SK-N-SH (cell line): ENCODE measurements at regions not wholly inside any gene's neighbourhood (a gene's known extent, or its start where the extent isn't known, plus 50 kb on each side); places are given as distances from the start of the nearest gene placed in this dataset.
A peak's percentile ranks its signal among the peaks of the same experiment; 100 is the strongest.

Source experiments
- CTCF ChIA-PET: fragments of 300-600, 350-600 bp; formaldehyde crosslinking; extraction: SDS; loops from one replicate; lab custom pipeline; 2021; lab: Yijun Ruan, JAX
- POLR2A ChIA-PET: fragments of 350-600 bp; sonication (Branson Sonifier 250); formaldehyde crosslinking; extraction: SDS; loops from one replicate; lab custom pipeline; 2020; ENCODE audit warnings: antibody characterized with exemption, inconsistent platforms; lab: Yijun Ruan, JAX
- DNase-seq: peaks from one replicate; pipeline ENCODE4 v3.0.0; 2012
- H2AFZ ChIP-seq: fragments of 200-600 bp; sonication (generic); 2 replicates; pipeline ENCODE4 v1.8.1; 2016; ENCODE audit warnings: antibody characterized with exemption, mild to moderate bottlenecking, low read depth
- H3F3A ChIP-seq: fragments of 200-600 bp; sonication (generic); replicated peaks from 2 replicates; pipeline ENCODE3; 2016; ENCODE audit warnings: antibody characterized with exemption, mild to moderate bottlenecking; ENCODE audit not compliant: insufficient read depth
- H3K27ac ChIP-seq, 2 experiments: fragments of 200-500 bp in 1 of 2; fragments of 200-600 bp in 1 of 2; sonication (Bioruptor generic) in 1 of 2; sonication (generic), shearing (Covaris generic) in 1 of 2; 2 replicates each; pipeline versions ENCODE4 v1.5.1 to v1.6.1; 2014 to 2016; ENCODE audit warnings: low read depth in 2 of 2, inconsistent platforms in 1 of 2, low read length in 1 of 2, mild to moderate bottlenecking in 1 of 2, mixed read lengths in 1 of 2
- H3K27me3 ChIP-seq: fragments of 200-600 bp; sonication (generic), shearing (Covaris generic); 2 replicates; pipeline ENCODE4 v1.6.1; 2016; ENCODE audit warnings: mixed run types; ENCODE audit not compliant: insufficient read depth
- H3K36me3 ChIP-seq, 2 experiments: fragments of 200-500 bp in 1 of 2; fragments of 200-600 bp in 1 of 2; sonication (Bioruptor generic) in 1 of 2; sonication (generic) in 1 of 2; replicated peaks in 1 of 2; 2 replicates each; pipeline versions ENCODE3 to v1.5.1; 2014 to 2016; ENCODE audit warnings: low read length in 1 of 2, mild to moderate bottlenecking in 1 of 2; ENCODE audit not compliant: insufficient read depth in 2 of 2, control insufficient read depth in 1 of 2
- H3K4me1 ChIP-seq, 2 experiments: fragments of 200-500 bp in 1 of 2; fragments of 200-600 bp in 1 of 2; sonication (Bioruptor generic) in 1 of 2; sonication (generic), shearing (Covaris generic) in 1 of 2; 2 replicates each; pipeline versions ENCODE4 v1.5.1 to v1.6.1; 2014 to 2016; ENCODE audit warnings: low read depth in 1 of 2, low read length in 1 of 2, mixed run types in 1 of 2; ENCODE audit not compliant: insufficient read depth in 2 of 2, control insufficient read depth in 1 of 2
- H3K4me2 ChIP-seq: fragments of 200-600 bp; sonication (generic), shearing (Covaris generic); 2 replicates; pipeline ENCODE4 v1.6.1; 2017; ENCODE audit warnings: mixed run types
- H3K4me3 ChIP-seq, 2 experiments: fragments of 200-500 bp in 1 of 2; fragments of 200-600 bp in 1 of 2; sonication (Bioruptor generic) in 1 of 2; sonication (generic), shearing (Covaris generic) in 1 of 2; 2 replicates each; pipeline versions ENCODE4 v1.5.1 to v1.8.1; 2014 to 2016; ENCODE audit warnings: low read depth in 2 of 2, inconsistent platforms in 1 of 2, low read length in 1 of 2, mild to moderate bottlenecking in 1 of 2, mixed read lengths in 1 of 2, moderate library complexity in 1 of 2
- H3K79me2 ChIP-seq: fragments of 200-600 bp; sonication (generic); 2 replicates; pipeline ENCODE4 v1.8.1; 2017; ENCODE audit warnings: mild to moderate bottlenecking; ENCODE audit not compliant: insufficient read depth
- H3K9ac ChIP-seq: fragments of 200-600 bp; sonication (generic); 2 replicates; pipeline ENCODE4 v1.6.1; 2017; ENCODE audit warnings: mixed run types
- H3K9me2 ChIP-seq: fragments of 200-600 bp; sonication (generic); 2 replicates; pipeline ENCODE4 v1.6.1; 2017; ENCODE audit warnings: mixed run types
- H3K9me3 ChIP-seq: fragments of 200-600 bp; sonication (generic); 2 replicates; pipeline ENCODE4 v1.6.1; 2017; ENCODE audit warnings: mixed run types, mild to moderate bottlenecking, moderate library complexity
- H4K20me1 ChIP-seq: fragments of 200-600 bp; sonication (generic); 2 replicates; pipeline ENCODE4 v1.6.1; 2017; ENCODE audit warnings: mild to moderate bottlenecking, mixed run types; ENCODE audit not compliant: insufficient read depth
- CHD2 ChIP-seq: fragments of 150-350 bp; IDR thresholded peaks from 2 replicates; pipeline ENCODE4 v1.6.1; 2018; ENCODE audit warnings: low read length; ENCODE audit not compliant: partially characterized antibody
- EZH2phosphoT487 ChIP-seq: fragments of 200-600 bp; sonication (generic); IDR thresholded peaks from 2 replicates; pipeline ENCODE4 v1.6.1; 2017; ENCODE audit warnings: low read depth, mixed run types, mild to moderate bottlenecking, antibody characterized with exemption, moderate library complexity, borderline replicate concordance
- MEF2A ChIP-seq: IDR thresholded peaks from 2 replicates; pipeline ENCODE4 v1.4.0; 2012; ENCODE audit warnings: low read depth, borderline replicate concordance
- NRF1 ChIP-seq: IDR thresholded peaks from 2 replicates; pipeline ENCODE4 v1.6.1; 2012; ENCODE audit warnings: low read depth, mild to moderate bottlenecking, low read length
- PBX3 ChIP-seq: IDR thresholded peaks from 2 replicates; pipeline ENCODE4; 2012
- POLR2AphosphoS5 ChIP-seq: IDR thresholded peaks from 2 replicates; pipeline ENCODE4 v1.6.1; 2012; ENCODE audit warnings: low read depth, low read length
- RAD21 ChIP-seq: IDR thresholded peaks from 2 replicates; pipeline ENCODE4 v1.6.1; 2012; ENCODE audit warnings: mild to moderate bottlenecking, low read length
- RFX5 ChIP-seq: IDR thresholded peaks from 2 replicates; pipeline ENCODE4 v1.6.1; 2012; ENCODE audit warnings: mild to moderate bottlenecking, improper control_type of control experiment, low read length
- RXRA ChIP-seq: IDR thresholded peaks from 2 replicates; pipeline ENCODE4 v1.4.0; 2012; ENCODE audit warnings: low read depth, mild to moderate bottlenecking, borderline replicate concordance
- TEAD4 ChIP-seq: IDR thresholded peaks from 2 replicates; pipeline ENCODE4 v1.4.0; 2012; ENCODE audit warnings: mild to moderate bottlenecking, borderline replicate concordance; ENCODE audit not compliant: insufficient read depth
- WGBS: methylation state at CpG from one replicate; pipeline ENCODE4 v1.1.6; 2017; ENCODE audit warnings: low lambda C conversion rate; 5-methylcytosine and 5-hydroxymethylcytosine counted together

DNA sequence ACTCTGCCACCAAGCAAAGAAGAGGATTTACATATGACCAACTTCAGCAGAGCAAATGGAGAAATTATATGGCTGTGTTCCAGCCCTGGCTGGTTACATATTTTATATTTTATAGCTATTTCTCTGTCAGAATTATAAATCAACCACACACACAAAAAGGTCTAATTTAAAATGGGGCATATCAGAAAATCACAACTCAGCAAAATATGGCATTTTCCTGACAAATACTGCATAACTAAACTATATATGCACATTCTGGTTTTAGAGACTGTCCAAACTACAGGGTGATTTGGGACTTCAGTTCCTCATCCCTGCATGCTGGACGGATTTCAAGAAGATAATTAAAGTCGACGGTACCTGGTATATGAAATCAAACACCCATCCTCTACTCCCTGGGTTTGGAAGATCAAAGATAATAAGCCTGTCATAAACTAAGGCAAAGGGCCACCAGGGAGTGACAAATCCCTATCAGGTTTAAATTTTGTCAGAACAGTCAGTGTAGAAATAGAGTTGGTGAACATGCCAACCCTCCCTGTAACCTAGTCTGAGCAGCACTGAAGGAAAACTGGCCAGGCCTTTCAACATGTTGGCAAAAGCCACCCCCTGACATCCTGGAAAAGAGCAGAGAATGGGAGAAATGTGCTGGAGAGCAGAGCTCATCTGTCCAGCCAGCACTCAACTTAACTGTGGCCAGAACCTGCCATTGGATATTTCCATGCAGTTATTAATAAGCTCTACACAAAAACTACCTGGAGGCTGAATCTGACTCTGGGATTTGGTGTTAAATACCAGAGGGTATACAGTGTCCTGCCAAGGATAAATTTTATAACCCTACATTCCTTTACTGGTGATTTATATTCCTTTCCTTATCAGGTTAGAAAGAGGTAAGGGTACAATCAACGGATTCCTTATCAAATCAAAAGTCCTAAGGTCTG lies 235.7 kb downstream of the ENC1 start:
- Histone ChIP-seq H2AFZ (no peak overlapping the region), H3K9me3 (no peaks in the 10 kb centered on the region), H3K9me2 (no peaks in the 10 kb centered on the region), H3K4me2 (no peak overlapping the region), H3K4me3 (no peak overlapping the region), H3K27me3 (no peaks in the 10 kb centered on the region), H3K4me1 (peaks cover 0 to 6% of the 10 kb centered on the region in 2 experiments; a peak in 1 of 4 replicates), H3K36me3 (no peaks in the 10 kb centered on the region), H4K20me1 (no peaks in the 10 kb centered on the region), H3K9ac (no peak overlapping the region), H3K79me2 (no peaks in the 10 kb centered on the region), H3K27ac (no peak overlapping the region), H3F3A (no peaks in the 10 kb centered on the region)
- no peak for DNase-seq
- TF ChIP-seq NRF1 (no peak), CHD2 (no peak)
- ChIA-PET POLR2A (no interaction called here), CTCF (interaction anchor here (0.6 to 1.5 kb wide), 4 partner anchors 11 to 238 kb away, joined by 3 to 5 read pairs (median 4); partner anchors contain the start of gene ENC1)
- WGBS: 79% methylated on average over 4 of the region's 4 CpGs

- no peak for TF ChIP-seq RAD21
- no peak for TF ChIP-seq TEAD4
- no peak for TF ChIP-seq POLR2AphosphoS5
- no peak for TF ChIP-seq EZH2phosphoT487
- TF ChIP-seq, all 33 proteins: peak for 0
- CTCF ChIA-PET: interaction anchor here (1.5 kb wide), 1 partner anchor 237 kb away, joined by 3 read pairs; the partner anchor contains the start of gene ENC1
Observed at GRCh38 chr5:74403771-74404170, 236.8 kb downstream of the ENC1 start.

DNA sequence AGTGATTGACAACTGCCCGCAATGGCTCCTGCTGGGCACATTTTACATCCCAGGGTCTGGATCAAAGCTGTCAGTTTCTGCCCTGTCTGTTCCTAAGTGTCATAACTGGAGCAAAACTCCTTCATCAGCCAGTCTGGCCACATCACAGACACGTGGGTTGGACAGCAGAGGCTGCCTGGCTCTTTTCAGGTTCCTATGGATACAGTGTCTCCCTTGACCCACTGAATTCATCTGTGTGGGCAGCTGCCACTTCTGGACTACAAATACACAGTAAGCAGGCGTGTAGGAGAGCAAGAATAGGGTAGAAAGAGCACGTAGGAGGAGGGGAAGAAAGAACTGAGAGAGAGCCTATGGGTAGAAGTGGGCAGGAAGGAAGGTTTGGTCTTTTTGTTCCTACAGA lies 238.0 kb downstream of the ENC1 start:
- H3K9ac ChIP-seq: no peak overlapping the region
- H3K9me2 ChIP-seq: no peaks in the 10 kb centered on the region
- ChIA-PET CTCF (no interaction called here), POLR2A (no interaction called here)
- no peaks in the 10 kb centered on the region for H3K79me2 ChIP-seq
- no peaks in the 10 kb centered on the region for H3K36me3 ChIP-seq
- 0 out of 2 replicates have a peak overlapping the region, but pooled peaks have one; percentile 2 for H2AFZ ChIP-seq
- TF ChIP-seq PBX3 (no peak), RFX5 (no peak), TEAD4 (no peak), MEF2A (no peak), RXRA (no peak)
- H3K4me3 ChIP-seq: no peak overlapping the region
- no peak overlapping the region for H3K4me2 ChIP-seq
- WGBS: 54% methylated on average over 4 of the region's 4 CpGs
- no peaks in the 10 kb centered on the region for H4K20me1 ChIP-seq
- no peaks in the 10 kb centered on the region; a peak in 1 of 4 replicates for H3K4me1 ChIP-seq
- DNase-seq: no peak
- no peaks in the 10 kb centered on the region for H3K27me3 ChIP-seq
- H3F3A ChIP-seq: no peaks in the 10 kb centered on the region
- no peaks in the 10 kb centered on the region for H3K9me3 ChIP-seq
- H3K27ac ChIP-seq: no peak overlapping the region

More at GRCh38 chr5:74403771-74404170, 236.8 kb downstream of the ENC1 start:
- POLR2A ChIA-PET: no interaction called here
- no peak overlapping the region for H3K4me2 ChIP-seq
- no peaks in the 10 kb centered on the region for H3K79me2 ChIP-seq
- no peaks in the 10 kb centered on the region for H3F3A ChIP-seq
- no peak for DNase-seq
- H3K9me2 ChIP-seq: no peaks in the 10 kb centered on the region
- no peaks in the 10 kb centered on the region for H3K36me3 ChIP-seq
- H3K4me3 ChIP-seq: no peak overlapping the region
- H3K27ac ChIP-seq: no peak overlapping the region
- no peaks in the 10 kb centered on the region for H3K27me3 ChIP-seq
- no peak overlapping the region for H3K9ac ChIP-seq
- no peaks in the 10 kb centered on the region for H3K9me3 ChIP-seq
- 82% methylated on average over 2 of the region's 2 CpGs for WGBS
- H4K20me1 ChIP-seq: no peaks in the 10 kb centered on the region
- no peaks in the 10 kb centered on the region; a peak in 1 of 4 replicates for H3K4me1 ChIP-seq
- no peak overlapping the region for H2AFZ ChIP-seq
